Natural killer cell treated with Interleukin-12 subunit alpha and Interleukin-12 subunit beta and Interleukin-15 and Interleukin-18, amount 100 ng/mL, for 72 hours (primary cell): ENCODE measurements at regions not wholly inside any gene's neighbourhood (a gene's known extent, or its start where the extent isn't known, plus 50 kb on each side); places are given as distances from the start of the nearest gene placed in this dataset.
"Not testable (repeated sequence)": the region's sequence is repeated elsewhere in the genome, so short reads cannot be mapped to it uniquely, and the experiment has no call there.

ENCODE experiments used
- ATAC-seq, 2 donors: fragments of 150-1000 bp; cut with Tn5 transposase in 1 of 2; sonication (Bioruptor Pico), chemical (Tn5 transposase) in 1 of 2; 2 replicates each; pipeline ENCODE4 v1.10.0; 2021
- DNase-seq: peaks from one replicate; pipeline ENCODE4 v3.0.0; 2022; ENCODE audit warnings: low spot score
- H3K27ac Mint-ChIP-seq, 2 donors: 1 replicate in 1 of 2; 2 replicates in 1 of 2; pipeline ENCODE4 v1.8.0; 2022; ENCODE audit warnings: mixed read lengths in 2 of 2, mild to moderate bottlenecking in 1 of 2, moderate library complexity in 1 of 2
- H3K27me3 Mint-ChIP-seq, 2 donors: 1 replicate in 1 of 2; 2 replicates in 1 of 2; pipeline ENCODE4 v1.8.0; 2022; ENCODE audit warnings: mixed read lengths in 2 of 2
- H3K36me3 Mint-ChIP-seq: one replicate; pipeline ENCODE4 v1.8.0; 2022; ENCODE audit warnings: mixed read lengths
- H3K4me1 Mint-ChIP-seq, 2 donors: 1 replicate in 1 of 2; 2 replicates in 1 of 2; pipeline ENCODE4 v1.8.0; 2022; ENCODE audit warnings: low read depth in 2 of 2, mixed read lengths in 2 of 2, mild to moderate bottlenecking in 1 of 2
- H3K4me3 Mint-ChIP-seq: one replicate; pipeline ENCODE4 v1.8.0; 2022; ENCODE audit warnings: mixed read lengths
- H3K9me3 Mint-ChIP-seq: 2 replicates; pipeline ENCODE4 v1.8.0; 2022; ENCODE audit warnings: mixed read lengths

DNA sequence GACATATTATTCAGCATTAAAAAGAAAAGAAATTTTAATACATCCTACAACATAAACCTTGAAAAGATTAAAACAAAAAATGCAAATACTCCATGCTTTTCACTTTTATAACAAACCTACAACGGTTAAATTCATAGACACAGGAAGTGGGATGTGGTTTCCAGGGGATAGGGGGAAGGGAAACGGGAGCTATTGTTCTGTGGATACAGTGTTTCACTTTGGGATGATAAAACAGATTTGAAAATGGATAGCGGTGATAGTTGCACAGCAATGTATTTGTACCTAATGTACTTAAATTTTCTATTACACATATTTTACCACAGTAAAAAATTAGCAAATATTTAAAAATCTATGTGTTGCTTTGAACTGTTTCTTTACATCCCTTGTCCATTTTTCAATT lies 368.0 kb downstream of the CDY2B start:
- not testable (repeated sequence) for H3K27me3 Mint-ChIP-seq, H3K9me3 Mint-ChIP-seq, DNase-seq, H3K4me3 Mint-ChIP-seq, H3K36me3 Mint-ChIP-seq, H3K27ac Mint-ChIP-seq, H3K4me1 Mint-ChIP-seq, ATAC-seq

- H3K9me3 Mint-ChIP-seq, H3K4me1 Mint-ChIP-seq, H3K36me3 Mint-ChIP-seq, ATAC-seq, H3K27me3 Mint-ChIP-seq, H3K4me3 Mint-ChIP-seq, DNase-seq, H3K27ac Mint-ChIP-seq: not testable (repeated sequence)
These were observed 368.5 kb downstream of the CDY2B start for GRCh38 chrY:17511476-17511875.

DNA sequence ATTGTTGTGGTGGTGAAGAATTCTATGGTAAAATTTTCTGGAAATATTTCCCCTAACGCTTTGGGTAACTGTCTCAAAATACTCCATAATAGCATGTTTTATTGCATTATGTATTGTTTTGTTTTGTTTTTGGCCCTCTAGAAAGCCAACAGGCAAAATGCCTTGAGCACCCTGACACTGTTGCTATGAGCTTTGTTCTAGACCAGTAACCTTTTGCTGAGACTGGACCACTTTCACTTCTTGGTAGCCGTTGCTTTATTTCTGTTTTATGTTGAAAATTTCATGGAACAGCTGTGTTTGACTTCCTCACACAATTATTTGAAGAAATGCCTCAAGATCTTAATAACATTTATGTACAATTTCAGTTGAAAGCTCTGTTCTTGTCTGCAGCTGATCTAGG lies 374.2 kb downstream of the CDY2B start:
- H3K4me1 Mint-ChIP-seq, H3K27ac Mint-ChIP-seq, DNase-seq, H3K36me3 Mint-ChIP-seq, H3K27me3 Mint-ChIP-seq, H3K9me3 Mint-ChIP-seq, ATAC-seq, H3K4me3 Mint-ChIP-seq: not testable (repeated sequence)

DNA sequence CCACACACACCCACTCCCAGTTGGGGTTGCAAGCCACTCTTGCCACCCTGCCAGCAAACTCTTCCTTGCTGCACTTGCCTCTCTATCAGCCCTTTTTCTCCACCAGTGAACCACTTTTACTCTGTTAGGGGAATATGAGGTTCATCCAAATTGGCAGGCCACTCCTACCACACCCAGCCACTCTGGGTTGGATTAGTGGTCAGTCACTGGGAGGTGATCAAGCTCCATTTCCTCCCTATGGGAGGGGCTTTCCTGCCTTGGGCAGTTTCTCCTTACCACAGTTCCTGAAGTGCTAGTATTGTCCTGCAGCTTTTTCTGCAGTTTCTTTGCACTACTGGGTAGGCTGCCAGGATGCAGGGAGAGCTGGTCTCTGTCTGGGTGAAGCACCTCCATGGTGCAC lies 395.3 kb downstream of the CDY2B start:
- H3K27ac Mint-ChIP-seq, H3K9me3 Mint-ChIP-seq, H3K36me3 Mint-ChIP-seq, H3K4me3 Mint-ChIP-seq, DNase-seq, H3K4me1 Mint-ChIP-seq, H3K27me3 Mint-ChIP-seq, ATAC-seq: not testable (repeated sequence)

DNA sequence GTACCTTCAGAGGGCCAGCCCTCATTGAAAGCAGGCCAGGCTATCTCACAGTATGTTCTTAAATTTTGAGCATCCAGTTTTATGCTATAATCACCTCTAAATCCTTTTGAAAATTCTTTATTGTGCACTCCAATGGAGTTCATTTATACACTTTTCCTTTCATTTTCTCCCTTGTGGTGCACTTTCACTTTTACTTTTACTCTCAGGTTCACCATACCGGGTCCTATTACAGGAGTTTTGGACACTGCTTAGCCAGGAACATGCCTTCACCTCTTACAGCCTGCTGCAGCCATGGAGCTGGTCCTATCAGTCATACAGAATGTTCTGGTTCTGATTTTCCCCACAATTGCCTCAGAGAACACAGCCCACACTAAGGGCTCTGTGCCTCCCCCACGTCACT lies 395.9 kb downstream of the CDY2B start:
- not testable (repeated sequence) for H3K27me3 Mint-ChIP-seq, H3K4me1 Mint-ChIP-seq, H3K36me3 Mint-ChIP-seq, H3K9me3 Mint-ChIP-seq, H3K4me3 Mint-ChIP-seq, ATAC-seq, H3K27ac Mint-ChIP-seq, DNase-seq

GRCh38 chrY:17481389-17482022 lies 398.5 kb downstream of the CDY2B start:
- not testable (repeated sequence) for H3K36me3 Mint-ChIP-seq, H3K4me3 Mint-ChIP-seq, ATAC-seq, H3K9me3 Mint-ChIP-seq, H3K27ac Mint-ChIP-seq, H3K4me1 Mint-ChIP-seq, H3K27me3 Mint-ChIP-seq, DNase-seq

DNA sequence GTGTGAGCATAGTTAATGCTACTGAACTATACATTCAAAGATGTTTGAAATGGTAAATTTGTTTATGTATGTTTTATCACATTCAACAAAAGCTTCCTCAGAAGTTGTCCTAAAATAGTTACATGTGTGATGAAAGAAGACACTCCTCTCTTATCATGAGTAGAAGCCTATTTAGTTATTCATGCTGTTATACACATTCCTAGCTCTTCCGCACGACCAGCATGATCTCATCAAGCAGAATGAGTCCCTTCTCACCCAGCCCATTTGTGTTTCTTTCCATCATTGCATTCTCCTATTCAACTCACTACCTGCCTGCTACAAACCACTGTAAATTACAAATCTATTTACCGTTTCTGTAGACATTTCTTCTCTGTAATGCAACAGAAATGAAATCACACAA lies 408.0 kb downstream of the CDY2B start:
- H3K27ac Mint-ChIP-seq, H3K4me3 Mint-ChIP-seq, H3K9me3 Mint-ChIP-seq, H3K4me1 Mint-ChIP-seq, DNase-seq, H3K27me3 Mint-ChIP-seq, H3K36me3 Mint-ChIP-seq, ATAC-seq: not testable (repeated sequence)

DNA sequence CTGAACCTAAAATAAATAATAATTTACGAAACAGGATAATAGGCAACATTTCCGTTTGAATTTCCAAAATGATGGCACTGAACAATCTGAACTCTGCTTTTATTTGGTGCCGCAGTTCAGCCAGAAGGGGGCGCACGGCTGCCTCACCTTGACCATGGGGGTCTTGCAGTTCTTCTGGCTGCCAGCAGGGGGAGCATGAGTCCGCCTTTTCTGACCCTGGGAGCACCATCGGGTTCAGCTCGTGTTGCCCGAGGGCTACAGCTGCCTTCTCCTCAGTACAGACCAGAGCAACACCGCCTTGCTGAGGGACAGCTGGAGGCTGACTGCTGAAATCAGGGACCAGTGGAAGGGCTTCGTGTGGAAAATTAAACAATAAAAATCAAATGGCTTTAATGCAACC lies 420.3 kb downstream of the CDY2B start:
- not testable (repeated sequence) for H3K27ac Mint-ChIP-seq, DNase-seq, H3K4me1 Mint-ChIP-seq, H3K36me3 Mint-ChIP-seq, ATAC-seq, H3K4me3 Mint-ChIP-seq, H3K9me3 Mint-ChIP-seq, H3K27me3 Mint-ChIP-seq

- no peaks in the 10 kb centered on the region for H3K27me3 Mint-ChIP-seq
- ATAC-seq (no peak), DNase-seq (no peak)
- H3K4me3 Mint-ChIP-seq = no peak overlapping the region
- H3K36me3 Mint-ChIP-seq = no peaks in the 10 kb centered on the region
- H3K4me1 Mint-ChIP-seq = no peaks in the 10 kb centered on the region
- no peak overlapping the region for H3K27ac Mint-ChIP-seq
- H3K9me3 Mint-ChIP-seq = no peaks in the 10 kb centered on the region
These were observed 449.4 kb downstream of the CDY2B start for GRCh38 chrY:17430570-17431166.

DNA sequence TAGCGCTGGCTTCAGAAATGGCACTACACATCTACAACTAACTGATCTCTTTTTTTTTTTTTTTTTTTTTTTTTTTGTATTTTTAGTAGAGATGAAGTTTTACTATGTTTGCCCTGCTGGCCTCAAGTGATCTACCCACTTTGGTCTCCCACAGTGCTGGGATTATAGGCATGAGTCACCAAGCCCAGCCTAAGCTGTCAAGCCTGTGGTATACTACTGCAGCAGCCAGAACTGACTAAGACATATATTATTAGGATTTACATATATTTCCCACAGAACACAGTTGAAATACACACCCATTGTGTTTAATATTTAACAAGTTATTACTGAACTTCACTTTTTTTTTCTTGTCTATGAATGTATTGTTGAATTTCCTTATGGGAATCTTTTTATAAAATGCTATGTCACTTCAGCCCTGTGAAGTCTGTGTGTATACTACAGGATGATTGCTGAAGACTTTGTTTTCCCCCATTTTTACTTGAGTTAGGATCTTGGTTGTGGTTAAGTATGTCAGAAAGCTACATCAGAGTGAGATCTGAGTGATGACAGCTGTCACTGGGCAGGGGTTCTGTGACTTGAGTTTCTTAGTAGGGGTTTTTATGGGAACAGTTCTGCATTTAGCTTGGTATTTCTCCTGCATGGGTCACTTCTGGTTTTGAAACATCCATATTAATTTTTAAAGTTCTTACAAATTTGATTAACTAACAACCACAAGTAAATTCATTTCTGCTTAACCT lies 481.5 kb downstream of the CDY2B start:
- no peaks in the 10 kb centered on the region for H3K9me3 Mint-ChIP-seq
- ATAC-seq = no peak

DNA sequence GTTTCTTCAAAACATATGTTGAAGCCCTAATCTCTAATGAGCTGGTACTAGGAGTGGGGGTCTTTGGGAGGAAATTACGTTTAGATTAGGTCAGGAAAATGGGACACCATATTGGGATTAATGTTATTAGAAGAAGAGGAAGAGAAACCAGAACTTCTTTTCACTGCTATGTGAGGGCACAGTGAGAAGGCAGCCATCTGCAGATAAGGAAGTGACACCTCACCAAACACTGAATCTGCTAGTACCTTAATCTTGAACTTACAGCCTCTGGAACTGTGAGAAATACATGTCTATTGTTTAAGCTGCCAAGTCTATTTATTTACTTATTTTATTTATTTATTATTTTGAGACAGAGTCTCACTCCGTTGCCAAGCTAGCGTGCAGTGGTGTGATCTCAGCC lies 482.4 kb downstream of the CDY2B start:
- no peaks in the 10 kb centered on the region for H3K36me3 Mint-ChIP-seq
- no peak overlapping the region for H3K27ac Mint-ChIP-seq
- H3K4me1 Mint-ChIP-seq = no peaks in the 10 kb centered on the region
- no peak overlapping the region for H3K4me3 Mint-ChIP-seq
- no peak for ATAC-seq
- no peaks in the 10 kb centered on the region for H3K9me3 Mint-ChIP-seq
- no peak for DNase-seq
- H3K27me3 Mint-ChIP-seq = no peaks in the 10 kb centered on the region

More for the DNA sequence above, 481.5 kb downstream of the CDY2B start:
- DNase-seq = no peak
- H3K27me3 Mint-ChIP-seq = no peaks in the 10 kb centered on the region
- no peak overlapping the region for H3K4me3 Mint-ChIP-seq
- no peaks in the 10 kb centered on the region for H3K4me1 Mint-ChIP-seq
- no peak overlapping the region for H3K27ac Mint-ChIP-seq
- no peaks in the 10 kb centered on the region for H3K36me3 Mint-ChIP-seq

- H3K4me1 Mint-ChIP-seq = no peaks in the 10 kb centered on the region
- no peak for ATAC-seq
- H3K36me3 Mint-ChIP-seq = no peaks in the 10 kb centered on the region
- no peak overlapping the region for H3K4me3 Mint-ChIP-seq
- H3K27me3 Mint-ChIP-seq = no peaks in the 10 kb centered on the region
- DNase-seq = no peak
- H3K9me3 Mint-ChIP-seq = no peaks in the 10 kb centered on the region
- no peak overlapping the region for H3K27ac Mint-ChIP-seq
These were observed 498.5 kb downstream of the CDY2B start for GRCh38 chrY:17381431-17382070.

DNA sequence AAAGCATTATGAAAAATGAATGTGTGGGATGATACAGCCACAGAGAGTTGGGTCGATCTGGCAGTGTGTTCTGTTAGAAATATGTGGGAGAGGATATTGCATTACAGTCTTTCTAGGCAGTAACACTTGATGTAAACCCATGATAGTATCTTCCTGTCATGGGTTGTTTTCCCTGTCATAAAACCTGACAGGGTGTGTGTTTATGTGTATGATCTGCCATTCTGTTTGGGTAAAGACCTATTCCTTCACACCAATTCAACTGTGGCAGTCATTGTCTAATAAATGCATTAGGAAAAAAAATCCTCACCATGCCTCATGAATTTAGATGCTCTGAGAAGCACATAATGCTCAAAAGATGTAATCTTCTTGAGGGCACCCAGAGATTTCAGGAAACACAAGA lies 501.7 kb downstream of the CDY2B start:
- Mint-ChIP-seq H3K27me3 (no peaks in the 10 kb centered on the region), H3K27ac (no peak overlapping the region), H3K36me3 (no peaks in the 10 kb centered on the region), H3K9me3 (no peaks in the 10 kb centered on the region), H3K4me1 (no peaks in the 10 kb centered on the region), H3K4me3 (no peak overlapping the region)
- no peak for ATAC-seq
- DNase-seq = no peak

DNA sequence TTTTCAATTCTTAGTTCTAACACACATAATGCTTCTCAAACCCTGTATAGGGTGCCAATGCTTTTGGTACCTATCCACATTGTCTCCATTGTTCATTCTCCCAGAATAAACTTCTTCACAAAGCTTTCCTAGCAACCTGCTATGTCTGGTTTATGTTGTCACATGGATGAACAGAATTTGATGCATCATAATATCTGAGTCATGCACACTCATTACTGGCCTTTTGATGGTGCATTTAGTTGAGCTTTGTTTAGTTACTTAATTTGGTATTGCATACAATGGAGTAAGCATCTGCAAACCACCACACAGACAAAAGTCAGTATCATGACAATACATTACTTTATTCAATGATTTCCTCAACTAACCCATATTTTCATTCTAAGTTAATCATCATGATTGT lies 511.6 kb downstream of the CDY2B start:
- H3K4me3 Mint-ChIP-seq = no peak overlapping the region
- no peaks in the 10 kb centered on the region for H3K27me3 Mint-ChIP-seq
- no peak for DNase-seq
- no peaks in the 10 kb centered on the region for H3K9me3 Mint-ChIP-seq
- no peak for ATAC-seq
- no peaks in the 10 kb centered on the region for H3K36me3 Mint-ChIP-seq
- no peak overlapping the region for H3K27ac Mint-ChIP-seq
- H3K4me1 Mint-ChIP-seq = no peaks in the 10 kb centered on the region
